Mucosa of descending colon (tissue), 3 donors: ENCODE measurements at regions not wholly inside any gene's neighbourhood (a gene's known extent, or its start where the extent isn't known, plus 50 kb on each side); places are given as distances from the start of the nearest gene placed in this dataset.

Source experiments
- ATAC-seq: fragments of 200-7000 bp; cut with Tn5 transposase; one replicate; pipeline ENCODE4 v1.9.1; 2020; ENCODE audit warnings: mild to moderate bottlenecking, moderate library complexity
- DNase-seq, 3 donors: peaks; one replicate each; pipeline ENCODE4 v3.0.0-alpha.2; 2020
- H3K36me3 ChIP-seq: fragments of 200-600 bp; one replicate; pipeline ENCODE4 v1.8.0; 2021; ENCODE audit warnings: low read depth, mild to moderate bottlenecking
- H3K4me1 ChIP-seq: fragments of 200-600 bp; one replicate; pipeline ENCODE4 v1.8.0; 2021; ENCODE audit warnings: low read depth, mild to moderate bottlenecking
- H3K4me3 ChIP-seq: fragments of 200-600 bp; one replicate; pipeline ENCODE4 v1.8.0; 2021; ENCODE audit warnings: mild to moderate bottlenecking
- H3K9me3 ChIP-seq: fragments of 200-600 bp; one replicate; pipeline ENCODE4 v1.8.0; 2021; ENCODE audit warnings: mild to moderate bottlenecking
- CTCF ChIP-seq: fragments of 200-600 bp; IDR thresholded peaks from one replicate; pipeline ENCODE4 v1.8.0; 2022; ENCODE audit warnings: antibody characterized with exemption, mild to moderate bottlenecking
- intact Hi-C, 2 donors: fragments of 100-400 bp; cut with DNase I in 1 of 2; cut with micrococcal nuclease in 1 of 2; formaldehyde crosslinking; loops; one replicate each; pipeline versions ENCODE4 v1.11.0 to v1.11.1; 2022; cut with DNase I, micrococcal nuclease
- donor health status: DM: no; HTN: no; CAD: no; lungs with moderate emphysema.
- donor health status: DM: no; HTN: no; CAD: no.
- donor health status: DM: no; HTN: yes; CAD: no.

- TF ChIP-seq CTCF, result no peak
- H3K9me3 ChIP-seq, result no peaks in the 10 kb centered on the region
- H3K4me3 ChIP-seq, result no peak overlapping the region
- intact Hi-C loops, result no loop called here
- H3K36me3 ChIP-seq, result no peaks in the 10 kb centered on the region
- DNase-seq (no peak), ATAC-seq (peak; percentile 27)
- H3K4me1 ChIP-seq, result no peaks in the 10 kb centered on the region
These were observed 74.4 kb upstream of the ASB18 start for GRCh38 chr2:236338495-236339184.

GRCh38 chr2:236340251-236340650 is 76.0 kb upstream of the ASB18 start:
- H3K4me1 ChIP-seq, result no peaks in the 10 kb centered on the region
- H3K9me3 ChIP-seq, result no peaks in the 10 kb centered on the region
- no peaks in the 10 kb centered on the region for H3K36me3 ChIP-seq
- no peak overlapping the region for H3K4me3 ChIP-seq
- DNase-seq (no peak), ATAC-seq (no peak)
- TF ChIP-seq CTCF, result no peak
- intact Hi-C loops, result loop anchor here in 1 of 2 donors (10.0 kb wide), 1 partner anchor 725 kb away; no protein-coding TSS in a partner anchor

- intact Hi-C loops, result loop anchor here in 1 of 2 donors (10.0 kb wide), 1 partner anchor 724 kb away; no protein-coding TSS in a partner anchor
- no peak overlapping the region for H3K4me3 ChIP-seq
- no peak for ATAC-seq
- no peaks in the 10 kb centered on the region for H3K4me1 ChIP-seq
- TF ChIP-seq CTCF, result no peak
- no peaks in the 10 kb centered on the region for H3K9me3 ChIP-seq
- no peaks in the 10 kb centered on the region for H3K36me3 ChIP-seq
- DNase-seq, result no peak
These were observed 76.9 kb upstream of the ASB18 start for GRCh38 chr2:236341067-236341466.

GRCh38 chr2:236341721-236342120 is 77.5 kb upstream of the ASB18 start:
- Histone ChIP-seq H3K36me3 (no peaks in the 10 kb centered on the region), H3K4me3 (no peak overlapping the region), H3K4me1 (no peaks in the 10 kb centered on the region), H3K9me3 (no peaks in the 10 kb centered on the region)
- intact Hi-C loops, result loop anchor here in 1 of 2 donors (10.0 kb wide), 1 partner anchor 723 kb away; no protein-coding TSS in a partner anchor
- no peak for TF ChIP-seq CTCF
- no peak for DNase-seq
- no peak for ATAC-seq

GRCh38 chr2:236342507-236342906 is 78.3 kb upstream of the ASB18 start:
- no peak for TF ChIP-seq CTCF
- intact Hi-C loops, result loop anchor here in 1 of 2 donors (10.0 kb wide), 1 partner anchor 722 kb away; no protein-coding TSS in a partner anchor
- Histone ChIP-seq H3K4me1 (no peaks in the 10 kb centered on the region), H3K36me3 (no peaks in the 10 kb centered on the region), H3K9me3 (no peaks in the 10 kb centered on the region), H3K4me3 (no peak overlapping the region)
- DNase-seq, result no peak
- ATAC-seq, result no peak
